AG09309 (cell line): ENCODE measurements at regions not wholly inside any gene's neighbourhood (a gene's known extent, or its start where the extent isn't known, plus 50 kb on each side); places are given as distances from the start of the nearest gene placed in this dataset.
A peak's percentile ranks its signal among the peaks of the same experiment; 100 is the strongest.

Experiments
- DNase-seq: peaks from one replicate; pipeline ENCODE4 v3.0.0-alpha.2; 2010; ENCODE audit warnings: low read depth
- H3K4me3 ChIP-seq: 2 replicates; pipeline ENCODE4 v1.5.1; 2011; ENCODE audit warnings: mild to moderate bottlenecking, low read depth, low read length, moderate library complexity; ENCODE audit not compliant: control insufficient read depth
- TF ChIP-seq, protein P1 (sequence below): IDR thresholded peaks from 2 replicates; pipeline ENCODE4 v1.5.1; 2011; ENCODE audit warnings: mild to moderate bottlenecking, low read depth, low read length, inconsistent platforms; ENCODE audit not compliant: insufficient read depth, control insufficient read depth; ENCODE audit errors: missing control alignments

DNA sequence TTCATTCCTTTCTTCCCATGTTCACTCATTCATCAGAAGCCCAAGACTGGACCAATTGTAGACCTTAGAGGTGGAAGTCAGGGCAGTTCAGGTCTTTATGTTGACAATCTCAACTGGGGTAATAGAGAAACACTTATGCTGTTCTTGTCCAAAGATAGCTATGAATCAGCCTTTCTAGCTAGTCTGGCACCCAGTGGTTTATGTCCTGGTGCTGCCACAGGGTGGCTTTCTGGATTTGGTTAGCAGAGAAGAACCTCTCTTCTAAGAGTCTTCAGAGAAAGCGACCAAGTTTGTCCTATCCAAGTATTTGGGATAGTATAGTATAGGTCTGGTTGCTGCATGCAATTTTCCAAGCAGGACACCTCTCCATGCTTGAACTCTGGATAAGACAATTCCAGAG is 83.3 kb downstream of the NOG start:
- TF ChIP-seq, protein P1, sequence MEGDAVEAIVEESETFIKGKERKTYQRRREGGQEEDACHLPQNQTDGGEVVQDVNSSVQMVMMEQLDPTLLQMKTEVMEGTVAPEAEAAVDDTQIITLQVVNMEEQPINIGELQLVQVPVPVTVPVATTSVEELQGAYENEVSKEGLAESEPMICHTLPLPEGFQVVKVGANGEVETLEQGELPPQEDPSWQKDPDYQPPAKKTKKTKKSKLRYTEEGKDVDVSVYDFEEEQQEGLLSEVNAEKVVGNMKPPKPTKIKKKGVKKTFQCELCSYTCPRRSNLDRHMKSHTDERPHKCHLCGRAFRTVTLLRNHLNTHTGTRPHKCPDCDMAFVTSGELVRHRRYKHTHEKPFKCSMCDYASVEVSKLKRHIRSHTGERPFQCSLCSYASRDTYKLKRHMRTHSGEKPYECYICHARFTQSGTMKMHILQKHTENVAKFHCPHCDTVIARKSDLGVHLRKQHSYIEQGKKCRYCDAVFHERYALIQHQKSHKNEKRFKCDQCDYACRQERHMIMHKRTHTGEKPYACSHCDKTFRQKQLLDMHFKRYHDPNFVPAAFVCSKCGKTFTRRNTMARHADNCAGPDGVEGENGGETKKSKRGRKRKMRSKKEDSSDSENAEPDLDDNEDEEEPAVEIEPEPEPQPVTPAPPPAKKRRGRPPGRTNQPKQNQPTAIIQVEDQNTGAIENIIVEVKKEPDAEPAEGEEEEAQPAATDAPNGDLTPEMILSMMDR = peak; percentile 32
- DNase-seq = no peak
- no peak overlapping the region for H3K4me3 ChIP-seq

DNA sequence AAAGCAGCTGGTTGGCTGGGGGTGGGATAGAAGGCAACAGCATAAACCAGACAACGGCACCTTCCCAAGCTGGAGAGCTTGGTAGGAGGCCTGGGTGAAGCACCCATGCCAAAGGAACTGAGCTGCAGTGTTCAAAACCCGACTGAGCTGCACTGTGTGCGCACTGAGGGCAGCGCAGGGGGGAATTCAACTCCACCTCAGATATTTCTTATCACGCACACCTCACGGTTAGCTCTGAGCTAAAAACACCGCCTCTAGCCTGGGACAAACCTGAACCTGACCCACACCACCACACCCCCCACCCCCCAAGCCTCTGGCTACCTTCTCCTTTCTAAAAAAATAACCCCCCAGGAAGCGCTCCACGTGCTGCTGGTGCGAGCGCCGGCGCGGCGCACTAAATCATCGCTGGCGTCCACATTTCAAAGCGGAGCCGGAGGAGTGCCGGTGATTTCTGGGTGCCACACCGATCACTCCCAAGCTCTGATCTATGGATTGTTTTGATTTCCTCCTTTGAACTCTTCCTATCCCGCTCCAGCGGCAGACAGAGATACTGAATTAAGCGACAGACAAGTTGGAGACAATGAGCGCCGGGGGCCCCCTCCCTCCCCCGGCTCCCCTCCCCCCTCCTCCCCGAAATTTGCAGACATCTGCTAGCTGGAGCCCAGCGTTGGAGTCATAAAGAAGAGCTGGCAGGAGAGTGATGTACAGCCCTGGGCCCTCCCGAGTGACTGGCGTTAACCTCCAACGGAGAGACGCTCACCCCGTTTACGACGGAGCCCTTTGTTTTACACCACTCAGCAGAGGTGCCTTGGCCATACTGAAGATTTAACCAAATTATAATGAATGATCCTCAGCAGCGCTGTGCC is 85.0 kb downstream of the NOG start:
- H3K4me3 ChIP-seq = peak overlapping the region; percentile 10; the same call in 1 of the 2 replicates
- no peak for DNase-seq
- TF ChIP-seq, protein P1 = no peak

DNA sequence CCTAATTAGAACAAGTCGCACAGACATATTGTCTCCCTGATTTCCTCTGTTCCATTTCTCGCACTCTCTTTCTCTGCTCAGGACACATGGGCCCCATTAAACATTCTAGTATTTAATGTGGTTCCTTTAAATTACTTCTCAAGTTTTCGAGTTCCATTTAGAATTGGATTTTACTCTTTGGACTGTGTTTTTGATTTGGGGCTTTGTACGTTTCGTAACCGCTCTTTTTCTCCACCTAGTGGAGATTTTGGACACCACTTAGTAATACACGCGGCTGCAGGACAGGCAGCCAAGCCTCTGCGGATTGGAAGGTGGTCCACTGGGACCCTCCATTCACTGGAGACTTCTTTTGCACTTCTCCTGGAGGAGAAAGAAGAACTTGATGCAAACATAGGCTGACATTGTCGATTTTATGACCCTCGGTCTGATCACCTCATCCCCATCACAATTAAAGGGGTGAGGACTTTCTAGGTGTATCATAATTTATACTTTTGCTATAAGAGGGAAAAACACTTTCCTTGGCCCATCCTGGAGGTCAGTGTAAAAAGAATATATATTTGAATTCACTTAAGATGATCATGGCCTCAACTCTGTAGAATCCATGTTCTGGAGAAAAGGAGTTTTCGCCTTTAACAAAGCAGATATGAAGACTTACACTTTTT is 85.7 kb downstream of the NOG start:
- peak overlapping the region; percentile 10; the same call in 1 of the 2 replicates for H3K4me3 ChIP-seq
- TF ChIP-seq, protein P1 = peak; percentile 63
- no peak for DNase-seq

DNA sequence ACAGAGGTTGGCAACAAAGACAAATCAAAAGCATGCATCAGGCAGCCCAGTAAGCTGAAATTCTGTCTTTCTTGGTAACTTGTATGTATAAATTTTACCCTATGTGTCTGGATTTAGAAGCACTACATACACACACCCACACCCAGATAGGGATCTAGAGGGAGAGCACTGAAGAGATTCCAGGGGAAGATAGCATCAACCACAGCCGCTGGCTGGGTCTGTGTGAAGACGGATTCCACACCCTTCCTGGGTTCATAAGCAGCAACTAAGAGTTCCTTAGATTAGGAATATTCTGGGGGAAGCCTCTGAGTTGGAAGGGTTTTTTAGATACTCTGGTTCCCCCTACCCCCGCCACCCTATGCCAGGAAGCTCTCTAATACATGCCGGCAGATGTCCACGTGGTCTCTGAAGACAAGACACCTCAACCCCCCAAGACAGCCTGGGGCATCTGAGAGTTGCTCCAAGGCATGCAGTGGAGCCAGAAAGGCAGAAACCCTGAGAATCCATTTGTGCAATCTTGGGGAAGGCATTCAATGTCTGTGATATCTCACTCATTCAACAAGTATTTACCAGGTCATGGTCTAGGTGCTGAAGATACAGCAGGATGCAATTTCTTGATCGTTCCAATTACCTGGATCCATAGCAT is 86.4 kb downstream of the NOG start:
- TF ChIP-seq, protein P1 = no peak
- H3K4me3 ChIP-seq = no peak overlapping the region
- no peak for DNase-seq

DNA sequence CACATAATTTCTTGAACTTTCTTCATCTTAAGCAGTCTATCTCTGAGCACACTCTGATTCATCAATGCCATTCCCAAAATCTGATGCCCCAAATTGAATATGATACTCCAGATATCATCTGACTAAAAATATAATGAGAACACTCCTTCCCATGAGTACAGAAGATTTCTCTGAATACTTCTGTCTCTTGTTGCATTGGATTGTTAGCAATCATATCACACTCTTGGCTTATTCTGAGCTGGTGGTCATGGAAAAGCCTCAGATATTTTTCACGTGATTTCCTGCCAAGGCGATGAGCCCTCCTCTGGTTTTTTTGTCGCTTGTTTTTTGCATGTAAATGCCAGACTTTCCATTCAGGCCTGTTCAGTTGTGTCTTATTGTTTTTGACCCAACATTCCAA is 87.2 kb downstream of the NOG start:
- H3K4me3 ChIP-seq = no peak overlapping the region
- TF ChIP-seq, protein P1 = no peak

DNA sequence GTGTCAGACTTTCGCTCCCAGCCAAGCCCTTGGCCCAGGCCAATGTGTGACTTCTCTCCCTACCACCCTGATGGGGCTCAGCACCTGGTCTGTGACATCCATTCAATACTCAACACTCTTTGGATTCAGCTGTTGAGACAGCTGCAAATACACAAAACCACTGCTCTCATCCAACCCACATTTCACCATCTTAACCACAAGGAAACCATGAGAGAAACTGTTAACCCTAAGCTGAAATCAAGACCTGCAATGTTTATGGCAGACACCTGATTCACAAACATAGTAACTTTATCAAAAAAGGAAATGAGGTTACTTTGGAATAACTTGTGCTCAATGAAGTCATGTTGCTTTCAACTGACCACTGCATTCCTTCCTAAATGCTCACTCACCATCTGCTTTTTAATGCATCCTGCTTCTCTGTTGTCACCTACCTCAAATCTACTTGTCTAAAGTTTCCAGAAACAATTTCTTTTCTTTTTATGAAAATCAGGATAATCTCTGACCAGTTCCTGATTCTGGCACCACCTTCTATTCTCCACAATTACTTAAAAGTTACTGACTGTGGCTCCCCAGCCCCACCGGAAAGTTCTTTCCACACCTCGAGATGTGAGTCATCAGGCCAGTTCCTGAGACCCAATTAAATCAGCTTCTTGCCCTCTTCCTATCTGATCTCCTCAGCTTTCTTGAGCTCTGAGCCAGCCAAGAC is 88.2 kb downstream of the NOG start:
- peak; percentile 77 for DNase-seq
- TF ChIP-seq, protein P1 = no peak
- no peak overlapping the region for H3K4me3 ChIP-seq

More for the DNA sequence above, 87.2 kb downstream of the NOG start:
- no peak for DNase-seq
